Parathyroid adenoma (tissue), 2 donors: ENCODE measurements at regions not wholly inside any gene's neighbourhood (a gene's known extent, or its start where the extent isn't known, plus 50 kb on each side); places are given as distances from the start of the nearest gene placed in this dataset.

Experiments
- H2AFZ ChIP-seq: fragments of 300-600 bp; sonication (generic); one replicate; pipeline ENCODE4 v1.7.0; 2017; ENCODE audit warnings: antibody characterized with exemption, mild to moderate bottlenecking
- H3K27ac ChIP-seq: fragments of 300-600 bp; sonication (generic); one replicate; pipeline ENCODE4 v1.7.0; 2017
- H3K27me3 ChIP-seq: fragments of 300-600 bp; sonication (generic); one replicate; pipeline ENCODE4 v1.7.0; 2017; ENCODE audit warnings: low read length; ENCODE audit not compliant: control insufficient read depth, insufficient read depth
- H3K36me3 ChIP-seq: fragments of 300-600 bp; sonication (generic); one replicate; pipeline ENCODE4 v1.7.0; 2017; ENCODE audit warnings: low read length; ENCODE audit not compliant: control insufficient read depth, insufficient read depth
- H3K4me1 ChIP-seq: fragments of 300-600 bp; sonication (generic); one replicate; pipeline ENCODE4 v1.7.0; 2017; ENCODE audit warnings: control low read depth
- H3K4me2 ChIP-seq: fragments of 300-600 bp; sonication (generic); one replicate; pipeline ENCODE4 v1.7.0; 2017; ENCODE audit warnings: low read length
- H3K4me3 ChIP-seq: fragments of 300-600 bp; sonication (generic); one replicate; pipeline ENCODE4 v1.7.0; 2017; ENCODE audit warnings: low read depth, low read length
- H3K79me2 ChIP-seq: fragments of 300-600 bp; sonication (generic); one replicate; pipeline ENCODE4 v1.7.0; 2017; ENCODE audit warnings: control low read depth
- H3K9ac ChIP-seq: fragments of 300-600 bp; sonication (generic); one replicate; pipeline ENCODE4 v1.7.0; 2017; ENCODE audit warnings: mild to moderate bottlenecking
- H3K9me3 ChIP-seq: fragments of 300-600 bp; sonication (generic); one replicate; pipeline ENCODE4 v1.7.0; 2017; ENCODE audit warnings: low read length; ENCODE audit not compliant: control insufficient read depth
- CTCF ChIP-seq: fragments of 300-600 bp; sonication (generic); IDR thresholded peaks from one replicate; pipeline ENCODE4 v1.7.0; 2017; ENCODE audit warnings: antibody characterized with exemption, mild to moderate bottlenecking
- donor health status: primary hyperparathyroidism.

DNA sequence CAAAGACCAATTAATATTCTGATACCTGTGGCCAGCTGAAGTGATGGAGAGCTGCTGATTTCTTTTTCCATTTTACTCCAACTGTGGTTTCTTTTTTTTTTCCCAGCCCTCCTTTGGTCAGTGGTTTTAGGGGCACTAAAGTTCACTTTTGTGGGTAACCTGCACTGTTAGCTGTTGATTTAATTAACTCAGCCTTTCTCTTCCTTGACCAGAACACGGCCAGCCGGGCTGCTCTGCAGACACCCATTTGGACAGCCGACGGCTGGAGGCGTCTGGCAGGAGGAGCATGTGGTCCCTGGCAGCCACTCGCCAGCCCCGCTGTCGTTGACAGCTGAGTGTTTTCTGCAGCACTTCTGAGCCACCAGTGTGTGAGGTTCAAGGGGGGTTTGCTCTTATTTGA, 136.2 kb upstream of the RUNX3 start:
- H3K27ac ChIP-seq, result no peak overlapping the region
- H3K9ac ChIP-seq, result no peak overlapping the region
- H2AFZ ChIP-seq, result no peak overlapping the region
- no peaks in the 10 kb centered on the region for H3K79me2 ChIP-seq
- H3K9me3 ChIP-seq, result no peaks in the 10 kb centered on the region
- H3K4me1 ChIP-seq, result no peaks in the 10 kb centered on the region
- no peaks in the 10 kb centered on the region for H3K36me3 ChIP-seq
- H3K27me3 ChIP-seq, result no peaks in the 10 kb centered on the region
- H3K4me2 ChIP-seq, result no peak overlapping the region
- H3K4me3 ChIP-seq, result no peak overlapping the region
- TF ChIP-seq CTCF, result no peak

GRCh38 chr1:25065795-25066238, 135.7 kb upstream of the RUNX3 start:
- Histone ChIP-seq H3K36me3 (no peaks in the 10 kb centered on the region), H3K4me2 (no peak overlapping the region), H3K27me3 (no peaks in the 10 kb centered on the region), H3K79me2 (no peaks in the 10 kb centered on the region), H2AFZ (no peak overlapping the region), H3K4me3 (no peak overlapping the region), H3K27ac (no peak overlapping the region), H3K4me1 (no peaks in the 10 kb centered on the region), H3K9me3 (no peaks in the 10 kb centered on the region), H3K9ac (no peak overlapping the region)
- no peak for TF ChIP-seq CTCF

- Histone ChIP-seq H3K4me2 (no peak overlapping the region), H3K79me2 (no peaks in the 10 kb centered on the region), H3K27me3 (no peaks in the 10 kb centered on the region), H3K27ac (no peak overlapping the region), H3K9ac (no peak overlapping the region), H3K4me3 (no peak overlapping the region), H3K36me3 (no peaks in the 10 kb centered on the region), H3K4me1 (no peaks in the 10 kb centered on the region), H2AFZ (no peak overlapping the region), H3K9me3 (no peaks in the 10 kb centered on the region)
- TF ChIP-seq CTCF, result no peak
Measured at GRCh38 chr1:25065321-25065721, 135.2 kb upstream of the RUNX3 start.

DNA sequence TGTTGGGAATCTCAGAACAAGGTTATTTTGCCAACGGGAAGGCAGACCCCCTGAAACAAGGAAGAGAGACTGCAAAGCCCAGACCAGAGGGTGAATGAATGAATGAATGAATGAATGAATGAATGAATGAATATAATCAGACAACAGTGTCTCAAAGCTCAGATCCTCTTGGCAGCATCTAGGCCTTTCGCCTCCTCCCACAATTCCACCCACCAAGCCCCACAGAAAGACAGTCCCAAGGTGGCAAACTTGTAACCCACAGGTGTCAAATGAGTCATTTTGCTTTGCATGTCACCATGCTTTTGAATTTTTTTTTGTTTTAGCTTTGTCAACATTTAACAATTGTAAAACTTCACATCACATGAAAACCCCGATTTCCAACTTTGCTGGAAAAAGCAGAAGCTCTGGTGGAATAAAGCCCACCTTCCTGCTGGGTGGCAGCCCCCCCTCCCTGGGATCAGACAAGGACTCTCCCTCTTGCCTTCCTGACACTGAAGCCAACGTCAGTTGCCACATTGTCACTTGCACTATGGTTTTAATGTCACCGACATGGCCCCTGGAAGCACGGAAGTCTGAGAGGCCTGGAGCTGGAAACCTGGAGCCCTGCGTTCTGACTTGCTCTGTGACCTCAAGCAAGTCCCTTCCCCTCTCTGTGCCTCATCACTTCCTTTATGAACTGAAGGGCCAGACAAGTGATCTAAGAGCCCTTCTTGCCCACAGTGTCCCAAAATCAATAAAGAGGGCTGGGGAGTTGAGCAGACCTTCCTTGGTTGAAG, 134.6 kb upstream of the RUNX3 start:
- H3K4me2 ChIP-seq, result no peak overlapping the region
- H2AFZ ChIP-seq, result no peak overlapping the region
- no peak overlapping the region for H3K27ac ChIP-seq
- no peak overlapping the region for H3K4me3 ChIP-seq
- no peaks in the 10 kb centered on the region for H3K4me1 ChIP-seq
- no peak overlapping the region for H3K9ac ChIP-seq
- no peaks in the 10 kb centered on the region for H3K27me3 ChIP-seq
- no peak for TF ChIP-seq CTCF
- H3K79me2 ChIP-seq, result no peaks in the 10 kb centered on the region
- H3K36me3 ChIP-seq, result no peaks in the 10 kb centered on the region
- H3K9me3 ChIP-seq, result no peaks in the 10 kb centered on the region
